WTC11 (cell line): ENCODE measurements at regions not wholly inside any gene's neighbourhood (a gene's known extent, or its start where the extent isn't known, plus 50 kb on each side); places are given as distances from the start of the nearest gene placed in this dataset.

Source experiments
- ATAC-seq: fragments of 200-7000 bp; cut with Tn5 transposase; 2 replicates; pipeline ENCODE4 v1.10.0; 2021; ENCODE audit warnings: mild to moderate bottlenecking, moderate library complexity
- CTCF ChIA-PET: fragments of 300-600 bp; sonication (Branson Sonifier 250); formaldehyde crosslinking; loops from one replicate; lab custom pipeline; 2021; ENCODE audit warnings: antibody characterized with exemption; lab: Charles Lee
- POLR2A ChIA-PET: fragments of 350-600 bp; sonication (Branson Sonifier 250); formaldehyde crosslinking; loops from one replicate; lab custom pipeline; 2021; ENCODE audit warnings: antibody characterized with exemption; lab: Charles Lee
- DNase-seq: peaks from one replicate; pipeline ENCODE4 v3.0.0; 2021; ENCODE audit warnings: low spot score
- H3K27ac Mint-ChIP-seq: 2 replicates; pipeline ENCODE4 v1.8.0; 2021; ENCODE audit warnings: mixed read lengths
- H3K27me3 Mint-ChIP-seq: 2 replicates; pipeline ENCODE4 v1.8.0; 2021; ENCODE audit warnings: low read depth, mild to moderate bottlenecking, moderate library complexity, mixed read lengths
- H3K36me3 Mint-ChIP-seq: 2 replicates; pipeline ENCODE4 v1.8.0; 2021; ENCODE audit warnings: mixed read lengths
- H3K4me1 Mint-ChIP-seq: 2 replicates; pipeline ENCODE4 v1.8.0; 2022; ENCODE audit warnings: mixed read lengths
- H3K4me3 Mint-ChIP-seq: 2 replicates; pipeline ENCODE4 v1.8.0; 2021; ENCODE audit warnings: mild to moderate bottlenecking, moderate library complexity, mixed read lengths
- H3K9me3 Mint-ChIP-seq: 2 replicates; pipeline ENCODE4 v1.8.0; 2021; ENCODE audit warnings: mixed read lengths
- IRF2 ChIP-seq: sonication (generic); formaldehyde crosslinking; IDR thresholded peaks from 2 replicates; pipeline ENCODE4 v1.8.0; 2022; ENCODE audit warnings: low read depth, missing genetic modification reagents, borderline replicate concordance
- JUN ChIP-seq: sonication (generic); formaldehyde crosslinking; IDR thresholded peaks from 2 replicates; pipeline ENCODE4 v1.8.0; 2023; ENCODE audit warnings: mild to moderate bottlenecking, missing genetic modification reagents
- NFATC4 ChIP-seq: fragments of 250-450 bp; sonication (Bioruptor Pico); IDR thresholded peaks from 2 replicates; pipeline ENCODE4 v1.9.0; 2021; ENCODE audit warnings: mild to moderate bottlenecking
- OVOL2 ChIP-seq: fragments of 250-450 bp; sonication (Bioruptor Pico); IDR thresholded peaks from 2 replicates; pipeline ENCODE4 v1.9.0; 2021; ENCODE audit warnings: mild to moderate bottlenecking, borderline replicate concordance
- SMAD4 ChIP-seq: sonication (generic); formaldehyde crosslinking; IDR thresholded peaks from 2 replicates; pipeline ENCODE4 v1.8.0; 2022; ENCODE audit warnings: mild to moderate bottlenecking, missing genetic modification reagents
- ZBTB21 ChIP-seq: sonication (generic); formaldehyde crosslinking; IDR thresholded peaks from 2 replicates; pipeline ENCODE4 v1.8.1; 2023; ENCODE audit warnings: mild to moderate bottlenecking, missing genetic modification reagents, borderline replicate concordance
- ZNF416 ChIP-seq: fragments of 250-450 bp; sonication (Bioruptor Pico); IDR thresholded peaks from 2 replicates; pipeline ENCODE4 v1.9.0; 2021; ENCODE audit warnings: mild to moderate bottlenecking, inconsistent platforms
- TF ChIP-seq, protein P1 (sequence below): sonication (generic); formaldehyde crosslinking; IDR thresholded peaks from 2 replicates; pipeline ENCODE4 v1.8.1; 2023; ENCODE audit warnings: mild to moderate bottlenecking, missing genetic modification reagents, moderate library complexity
- TF ChIP-seq, protein P2 (sequence below): sonication (generic); formaldehyde crosslinking; IDR thresholded peaks from 2 replicates; pipeline ENCODE4 v1.8.0; 2022; ENCODE audit warnings: mild to moderate bottlenecking, missing genetic modification reagents
- TF ChIP-seq, protein P3 (sequence below): sonication (generic); formaldehyde crosslinking; IDR thresholded peaks from 2 replicates; pipeline ENCODE4 v1.8.0; 2022; ENCODE audit warnings: mild to moderate bottlenecking, missing genetic modification reagents
- TF ChIP-seq, protein P4 (sequence below): fragments of 250-450 bp; sonication (Bioruptor Pico); IDR thresholded peaks from 2 replicates; pipeline ENCODE4 v1.9.0; 2021; ENCODE audit warnings: mild to moderate bottlenecking
- TF ChIP-seq, protein P5 (sequence below): sonication (generic); formaldehyde crosslinking; conservative IDR thresholded peaks from 2 replicates; pipeline ENCODE4 v1.8.1; 2023; ENCODE audit warnings: mild to moderate bottlenecking, low read depth, missing genetic modification reagents, moderate library complexity

DNA sequence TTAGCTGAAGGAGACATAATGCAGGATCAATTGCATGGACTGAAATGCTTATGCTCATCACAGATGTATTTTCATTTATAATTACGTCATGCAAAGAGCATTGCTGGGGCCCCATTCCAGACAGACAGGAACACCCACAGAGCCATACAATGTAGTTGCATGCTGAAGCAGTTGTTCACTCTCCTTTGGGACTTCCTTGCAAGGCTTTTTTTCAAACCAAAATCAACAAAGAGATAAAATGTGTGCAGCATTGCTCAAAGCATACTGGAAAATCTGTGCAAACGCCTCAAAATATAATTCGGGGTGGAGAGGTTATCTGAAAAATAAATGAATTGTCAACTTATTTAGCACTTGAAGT, 463.2 kb downstream of the CDH2 start (continued):
- no peak for TF ChIP-seq JUN
- TF ChIP-seq ZNF416 (CRISPR knock-in tag): no peak
- TF ChIP-seq, all 79 proteins: peak for 0

DNA sequence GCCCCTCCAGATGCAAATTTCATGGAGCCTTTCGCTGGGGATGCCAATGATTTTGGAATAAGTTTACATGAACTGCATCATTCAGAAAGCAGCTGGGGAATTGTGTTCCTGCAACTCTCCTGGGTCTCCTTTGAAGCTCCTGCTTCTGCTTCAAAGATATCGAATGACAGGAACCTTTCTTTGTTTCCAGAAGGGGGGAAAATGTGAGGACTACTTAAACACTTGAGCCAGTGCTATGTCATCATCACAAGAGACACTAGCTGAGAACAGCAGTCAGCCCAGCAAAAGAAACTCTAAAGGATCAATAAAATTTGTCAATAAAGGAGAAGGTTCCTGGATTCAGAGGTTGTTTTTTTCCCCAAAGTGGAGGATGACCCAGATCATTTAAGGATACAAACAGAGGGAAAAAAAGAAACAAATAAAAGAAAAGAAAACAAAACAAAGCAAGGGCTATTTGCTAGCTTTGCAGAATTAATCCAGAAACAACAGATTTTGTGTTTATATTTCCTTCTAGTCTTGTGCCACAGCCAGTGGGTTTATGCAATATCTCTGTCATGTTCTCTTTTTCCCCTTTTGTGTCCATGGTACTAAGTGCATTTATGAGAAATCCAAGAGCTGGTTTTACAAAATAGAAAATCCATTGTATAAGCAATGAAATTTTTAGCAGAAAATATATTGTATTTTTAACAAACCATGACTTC, 463.7 kb downstream of the CDH2 start:
- ChIA-PET POLR2A (interaction anchor here (1.1 kb wide), 1 partner anchor 108 kb away, joined by 3 read pairs; no protein-coding TSS in a partner anchor), CTCF (interaction anchor here (0.6 to 1.9 kb wide), 3 partner anchors 37 to 108 kb away, joined by 3 to 7 read pairs (median 5); no protein-coding TSS in a partner anchor)
- H3K36me3 Mint-ChIP-seq: peaks cover 18% of the 10 kb centered on the region
- ATAC-seq (peak; percentile 68), DNase-seq (no peak)
- no peak overlapping the region for H3K4me3 Mint-ChIP-seq
- H3K9me3 Mint-ChIP-seq: peaks cover 24% of the 10 kb centered on the region
- H3K27me3 Mint-ChIP-seq: no peaks in the 10 kb centered on the region
- peaks cover 62% of the 10 kb centered on the region for H3K4me1 Mint-ChIP-seq
- no peak for TF ChIP-seq SMAD4 (CRISPR knock-in tag)
- no peak for TF ChIP-seq IRF2
- TF ChIP-seq NFATC4 (CRISPR knock-in tag): no peak
- TF ChIP-seq, protein P1, sequence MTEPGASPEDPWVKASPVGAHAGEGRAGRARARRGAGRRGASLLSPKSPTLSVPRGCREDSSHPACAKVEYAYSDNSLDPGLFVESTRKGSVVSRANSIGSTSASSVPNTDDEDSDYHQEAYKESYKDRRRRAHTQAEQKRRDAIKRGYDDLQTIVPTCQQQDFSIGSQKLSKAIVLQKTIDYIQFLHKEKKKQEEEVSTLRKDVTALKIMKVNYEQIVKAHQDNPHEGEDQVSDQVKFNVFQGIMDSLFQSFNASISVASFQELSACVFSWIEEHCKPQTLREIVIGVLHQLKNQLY (CRISPR knock-in tag): no peak
- peak overlapping the region; percentile 97 for H3K27ac Mint-ChIP-seq

DNA sequence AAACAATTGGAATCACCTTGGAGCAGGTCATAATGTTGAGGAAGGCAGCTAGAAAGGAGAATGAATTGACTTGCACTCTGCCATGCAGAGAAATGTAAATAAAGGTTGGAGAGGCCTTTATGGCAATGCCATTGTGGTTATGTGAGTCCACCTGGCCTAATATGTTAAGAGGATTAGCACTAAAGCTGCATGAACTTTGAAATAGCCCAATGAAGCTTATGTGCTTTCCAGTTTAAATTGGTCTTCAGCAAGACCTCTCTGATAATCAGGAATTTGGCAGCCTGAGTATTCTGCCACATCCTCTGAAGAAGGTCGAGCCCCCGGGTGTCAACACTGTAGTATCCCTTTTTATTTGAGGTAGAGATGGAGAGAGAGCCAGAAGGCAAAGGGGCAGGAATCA, 464.9 kb downstream of the CDH2 start:
- ATAC-seq (peak; percentile 26), DNase-seq (no peak)
- Mint-ChIP-seq H3K27ac (peak overlapping the region; percentile 63), H3K36me3 (peaks cover 18% of the 10 kb centered on the region), H3K27me3 (no peaks in the 10 kb centered on the region), H3K4me1 (peaks cover 51% of the 10 kb centered on the region), H3K9me3 (peaks cover 27% of the 10 kb centered on the region), H3K4me3 (no peak overlapping the region)
- TF ChIP-seq, protein P2, sequence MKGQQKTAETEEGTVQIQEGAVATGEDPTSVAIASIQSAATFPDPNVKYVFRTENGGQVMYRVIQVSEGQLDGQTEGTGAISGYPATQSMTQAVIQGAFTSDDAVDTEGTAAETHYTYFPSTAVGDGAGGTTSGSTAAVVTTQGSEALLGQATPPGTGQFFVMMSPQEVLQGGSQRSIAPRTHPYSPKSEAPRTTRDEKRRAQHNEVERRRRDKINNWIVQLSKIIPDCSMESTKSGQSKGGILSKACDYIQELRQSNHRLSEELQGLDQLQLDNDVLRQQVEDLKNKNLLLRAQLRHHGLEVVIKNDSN (CRISPR knock-in tag): no peak
- TF ChIP-seq, protein P3, sequence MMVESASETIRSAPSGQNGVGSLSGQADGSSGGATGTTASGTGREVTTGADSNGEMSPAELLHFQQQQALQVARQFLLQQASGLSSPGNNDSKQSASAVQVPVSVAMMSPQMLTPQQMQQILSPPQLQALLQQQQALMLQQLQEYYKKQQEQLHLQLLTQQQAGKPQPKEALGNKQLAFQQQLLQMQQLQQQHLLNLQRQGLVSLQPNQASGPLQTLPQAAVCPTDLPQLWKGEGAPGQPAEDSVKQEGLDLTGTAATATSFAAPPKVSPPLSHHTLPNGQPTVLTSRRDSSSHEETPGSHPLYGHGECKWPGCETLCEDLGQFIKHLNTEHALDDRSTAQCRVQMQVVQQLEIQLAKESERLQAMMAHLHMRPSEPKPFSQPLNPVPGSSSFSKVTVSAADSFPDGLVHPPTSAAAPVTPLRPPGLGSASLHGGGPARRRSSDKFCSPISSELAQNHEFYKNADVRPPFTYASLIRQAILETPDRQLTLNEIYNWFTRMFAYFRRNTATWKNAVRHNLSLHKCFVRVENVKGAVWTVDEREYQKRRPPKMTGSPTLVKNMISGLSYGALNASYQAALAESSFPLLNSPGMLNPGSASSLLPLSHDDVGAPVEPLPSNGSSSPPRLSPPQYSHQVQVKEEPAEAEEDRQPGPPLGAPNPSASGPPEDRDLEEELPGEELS (CRISPR knock-in tag): no peak
- TF ChIP-seq OVOL2 (CRISPR knock-in tag): no peak
- POLR2A ChIA-PET: no interaction called here
- CTCF ChIA-PET: interaction anchor here (0.7 to 1.9 kb wide), 2 partner anchors 38 to 106 kb away, joined by 3 to 5 read pairs; no protein-coding TSS in a partner anchor

DNA sequence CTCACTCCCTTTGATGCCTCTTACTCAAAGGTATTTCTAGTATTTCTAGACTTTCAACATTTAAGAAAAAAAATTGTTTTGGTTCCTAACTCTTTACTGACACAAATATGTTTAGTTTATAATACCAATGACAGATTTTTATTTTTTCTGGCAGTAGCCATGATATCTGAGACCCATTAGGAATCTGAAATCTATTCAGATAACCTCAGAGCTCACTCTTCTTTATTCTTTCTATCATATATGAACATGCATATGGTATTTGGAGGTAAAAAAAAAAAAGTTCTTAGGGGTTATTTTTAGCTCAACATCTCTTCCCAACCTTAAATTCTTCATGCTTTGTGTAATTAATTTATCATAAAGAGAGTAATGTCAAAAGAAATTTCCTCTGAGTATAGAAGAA, 465.5 kb downstream of the CDH2 start:
- TF ChIP-seq, protein P4, sequence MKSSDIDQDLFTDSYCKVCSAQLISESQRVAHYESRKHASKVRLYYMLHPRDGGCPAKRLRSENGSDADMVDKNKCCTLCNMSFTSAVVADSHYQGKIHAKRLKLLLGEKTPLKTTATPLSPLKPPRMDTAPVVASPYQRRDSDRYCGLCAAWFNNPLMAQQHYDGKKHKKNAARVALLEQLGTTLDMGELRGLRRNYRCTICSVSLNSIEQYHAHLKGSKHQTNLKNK (CRISPR knock-in tag): no peak
- TF ChIP-seq, protein P5, sequence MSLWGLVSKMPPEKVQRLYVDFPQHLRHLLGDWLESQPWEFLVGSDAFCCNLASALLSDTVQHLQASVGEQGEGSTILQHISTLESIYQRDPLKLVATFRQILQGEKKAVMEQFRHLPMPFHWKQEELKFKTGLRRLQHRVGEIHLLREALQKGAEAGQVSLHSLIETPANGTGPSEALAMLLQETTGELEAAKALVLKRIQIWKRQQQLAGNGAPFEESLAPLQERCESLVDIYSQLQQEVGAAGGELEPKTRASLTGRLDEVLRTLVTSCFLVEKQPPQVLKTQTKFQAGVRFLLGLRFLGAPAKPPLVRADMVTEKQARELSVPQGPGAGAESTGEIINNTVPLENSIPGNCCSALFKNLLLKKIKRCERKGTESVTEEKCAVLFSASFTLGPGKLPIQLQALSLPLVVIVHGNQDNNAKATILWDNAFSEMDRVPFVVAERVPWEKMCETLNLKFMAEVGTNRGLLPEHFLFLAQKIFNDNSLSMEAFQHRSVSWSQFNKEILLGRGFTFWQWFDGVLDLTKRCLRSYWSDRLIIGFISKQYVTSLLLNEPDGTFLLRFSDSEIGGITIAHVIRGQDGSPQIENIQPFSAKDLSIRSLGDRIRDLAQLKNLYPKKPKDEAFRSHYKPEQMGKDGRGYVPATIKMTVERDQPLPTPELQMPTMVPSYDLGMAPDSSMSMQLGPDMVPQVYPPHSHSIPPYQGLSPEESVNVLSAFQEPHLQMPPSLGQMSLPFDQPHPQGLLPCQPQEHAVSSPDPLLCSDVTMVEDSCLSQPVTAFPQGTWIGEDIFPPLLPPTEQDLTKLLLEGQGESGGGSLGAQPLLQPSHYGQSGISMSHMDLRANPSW (CRISPR knock-in tag): no peak
- TF ChIP-seq ZBTB21 (CRISPR knock-in tag): no peak
- DNase-seq (no peak), ATAC-seq (no peak)
- no peaks in the 10 kb centered on the region for H3K27me3 Mint-ChIP-seq
- ChIA-PET CTCF (interaction anchor here (0.7 to 1.9 kb wide), 2 partner anchors 39 to 106 kb away, joined by 3 to 5 read pairs; no protein-coding TSS in a partner anchor), POLR2A (no interaction called here)
- H3K36me3 Mint-ChIP-seq: peaks cover 18% of the 10 kb centered on the region
- peak overlapping the region; percentile 63; the same call in 1 of the 2 replicates for H3K27ac Mint-ChIP-seq
- no peak overlapping the region for H3K4me3 Mint-ChIP-seq
- peaks cover 45% of the 10 kb centered on the region for H3K4me1 Mint-ChIP-seq
- H3K9me3 Mint-ChIP-seq: peaks cover 27% of the 10 kb centered on the region
